ENCODE measurements at regions not wholly inside any gene's neighbourhood (a gene's known extent, or its start where the extent isn't known, plus 50 kb on each side); places are given as distances from the start of the nearest gene placed in this dataset.

DNA sequence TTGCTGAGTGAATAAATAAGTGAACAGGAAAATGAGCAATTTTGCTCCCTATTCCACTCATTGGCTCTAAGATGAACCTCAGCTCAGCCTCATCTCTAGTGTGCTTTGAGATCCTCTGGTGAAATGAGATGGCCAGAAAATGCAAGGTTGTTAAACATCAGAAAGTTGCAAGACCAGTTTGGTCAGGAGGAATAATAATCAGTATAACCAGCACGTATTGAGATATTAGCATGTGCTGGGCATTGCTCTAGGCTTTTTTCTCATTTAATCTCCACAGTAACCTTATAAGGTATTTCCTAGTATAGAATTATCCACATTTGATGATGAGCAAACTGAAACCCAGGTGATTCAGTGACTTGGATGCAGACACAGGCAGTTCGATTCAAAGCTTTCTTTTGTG is 110.5 kb upstream of the PAK3 start:
- RAD21 ChIA-PET (ENCODE audit: unreplicated experiment) = no interaction called here
- no peak for DNase-seq (ENCODE audit: low read depth, low spot score)
- no peak for FAIRE-seq
- Histone ChIP-seq H4K20me1 (ENCODE audit: control insufficient read depth, insufficient read depth) (no peaks in the 10 kb centered on the region), H3K27ac (ENCODE audit: control insufficient read depth, insufficient read depth) (no peak overlapping the region), H3K9ac (ENCODE audit: control insufficient read depth, insufficient read depth, low read length) (no peak overlapping the region), H3K36me3 (ENCODE audit: control insufficient read depth in 2 of 2, insufficient read depth in 2 of 2, low read length in 1 of 2) (no peaks in the 10 kb centered on the region), H3K4me1 (ENCODE audit: control insufficient read depth, insufficient read depth, low read length) (no peaks in the 10 kb centered on the region), H3K4me3 (no peak overlapping the region), H2AFZ (ENCODE audit: control insufficient read depth, low read depth, low read length) (no peak overlapping the region), H3K9me3 (replicated peaks; ENCODE audit: control insufficient read depth, insufficient read depth, low read length) (no peaks in the 10 kb centered on the region), H3K27me3 (replicated peaks in 1 of 2; ENCODE audit: control insufficient read depth in 2 of 2, insufficient read depth in 2 of 2, low read length in 1 of 2) (no peaks in the 10 kb centered on the region), H3K79me2 (ENCODE audit: control insufficient read depth, insufficient read depth, low read length) (no peaks in the 10 kb centered on the region), H3K4me2 (ENCODE audit: control insufficient read depth, insufficient read depth) (no peak overlapping the region)
- no TSS peak for BruUV-seq (replicated peaks)
- 0% methylated on average over 2 of the region's 2 CpGs for WGBS (ENCODE audit: insufficient coverage, insufficient replicate concordance, low lambda C conversion rate, missing lambda C conversion rate)
- TF ChIP-seq NR2C1 (IDR thresholded peaks at IDR 0.05) (no peak), NFYB (IDR thresholded peaks at IDR 0.05; ENCODE audit: insufficient read depth, low read depth, low read length) (no peak), POU2F2 (IDR thresholded peaks at IDR 0.05; ENCODE audit: borderline replicate concordance, low read depth, low read length) (no peak), WRNIP1 (IDR thresholded peaks at IDR 0.05; ENCODE audit: borderline replicate concordance, low read depth, low read length) (no peak), TCF3 (IDR thresholded peaks at IDR 0.05; ENCODE audit: borderline replicate concordance, insufficient read depth, low read depth, low read length) (no peak), MTA3 (IDR thresholded peaks at IDR 0.05; ENCODE audit: borderline replicate concordance, low read length) (no peak), ASH2L (IDR thresholded peaks at IDR 0.05; ENCODE audit: borderline replicate concordance, low read depth) (no peak), MYB (IDR thresholded peaks at IDR 0.05; ENCODE audit: borderline replicate concordance, low read depth, low read length) (no peak)
- in situ Hi-C loops (cut with MboI) (no loop called here), intact Hi-C loops (cut with micrococcal nuclease; ENCODE audit: unreplicated experiment) (no loop called here)
- POLR2A ChIA-PET = no interaction called here
- no peak for ATAC-seq
- SMC1A ChIA-PET (ENCODE audit: uncharacterized antibody, unreplicated experiment) = no interaction called here
- CTCF ChIA-PET = no interaction called here

DNA sequence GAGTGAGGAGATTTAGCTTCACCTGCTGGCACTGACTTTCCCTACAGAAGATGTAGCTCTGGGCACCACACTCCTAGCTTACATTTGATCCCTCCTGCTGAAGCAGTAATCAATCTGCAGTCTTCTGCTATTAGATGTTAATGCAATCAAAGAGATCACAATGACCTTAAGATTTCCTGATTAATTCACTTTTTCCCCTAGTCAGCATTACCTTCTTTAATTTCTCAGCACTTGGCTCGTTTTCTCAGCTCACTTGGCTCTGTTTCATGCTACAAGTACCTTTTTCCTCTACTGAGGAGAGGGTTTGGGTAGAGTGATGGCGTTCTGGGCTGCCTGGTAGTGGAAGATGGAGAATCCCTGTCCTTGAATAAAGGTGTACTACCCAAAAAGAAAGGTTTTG is 113.0 kb upstream of the PAK3 start:
- no TSS peak for BruUV-seq (replicated peaks)
- no peak for DNase-seq (ENCODE audit: low read depth, low spot score)
- intact Hi-C loops (cut with micrococcal nuclease; ENCODE audit: unreplicated experiment) (no loop called here), in situ Hi-C loops (cut with MboI) (no loop called here)
- Histone ChIP-seq H2AFZ (ENCODE audit: control insufficient read depth, low read depth, low read length) (no peak overlapping the region), H3K27me3 (replicated peaks in 1 of 2; ENCODE audit: control insufficient read depth in 2 of 2, insufficient read depth in 2 of 2, low read length in 1 of 2) (no peaks in the 10 kb centered on the region), H3K4me3 (no peak overlapping the region), H3K9ac (ENCODE audit: control insufficient read depth, insufficient read depth, low read length) (no peak overlapping the region), H3K4me1 (ENCODE audit: control insufficient read depth, insufficient read depth, low read length) (no peaks in the 10 kb centered on the region), H3K4me2 (ENCODE audit: control insufficient read depth, insufficient read depth) (no peak overlapping the region), H3K36me3 (ENCODE audit: control insufficient read depth in 2 of 2, insufficient read depth in 2 of 2, low read length in 1 of 2) (no peaks in the 10 kb centered on the region), H3K9me3 (replicated peaks; ENCODE audit: control insufficient read depth, insufficient read depth, low read length) (no peaks in the 10 kb centered on the region), H3K79me2 (ENCODE audit: control insufficient read depth, insufficient read depth, low read length) (no peaks in the 10 kb centered on the region), H3K27ac (ENCODE audit: control insufficient read depth, insufficient read depth) (no peak overlapping the region), H4K20me1 (ENCODE audit: control insufficient read depth, insufficient read depth) (no peaks in the 10 kb centered on the region)
- ChIA-PET SMC1A (ENCODE audit: uncharacterized antibody, unreplicated experiment) (no interaction called here), CTCF (no interaction called here), RAD21 (ENCODE audit: unreplicated experiment) (no interaction called here), POLR2A (no interaction called here)
- no peak for ATAC-seq
- FAIRE-seq = no peak
- WGBS (ENCODE audit: insufficient coverage, insufficient replicate concordance, low lambda C conversion rate, missing lambda C conversion rate) = 3% methylated on average over 2 of the region's 2 CpGs
- TF ChIP-seq TAF1 (IDR thresholded peaks at IDR 0.05; ENCODE audit: borderline replicate concordance, low read depth, low read length) (no peak), FOXM1 (IDR thresholded peaks at IDR 0.05; ENCODE audit: low read depth, low read length) (no peak), STAT3 (IDR thresholded peaks at IDR 0.05; ENCODE audit: low read depth, low read length) (no peak)
- TF ChIP-seq, protein P1, sequence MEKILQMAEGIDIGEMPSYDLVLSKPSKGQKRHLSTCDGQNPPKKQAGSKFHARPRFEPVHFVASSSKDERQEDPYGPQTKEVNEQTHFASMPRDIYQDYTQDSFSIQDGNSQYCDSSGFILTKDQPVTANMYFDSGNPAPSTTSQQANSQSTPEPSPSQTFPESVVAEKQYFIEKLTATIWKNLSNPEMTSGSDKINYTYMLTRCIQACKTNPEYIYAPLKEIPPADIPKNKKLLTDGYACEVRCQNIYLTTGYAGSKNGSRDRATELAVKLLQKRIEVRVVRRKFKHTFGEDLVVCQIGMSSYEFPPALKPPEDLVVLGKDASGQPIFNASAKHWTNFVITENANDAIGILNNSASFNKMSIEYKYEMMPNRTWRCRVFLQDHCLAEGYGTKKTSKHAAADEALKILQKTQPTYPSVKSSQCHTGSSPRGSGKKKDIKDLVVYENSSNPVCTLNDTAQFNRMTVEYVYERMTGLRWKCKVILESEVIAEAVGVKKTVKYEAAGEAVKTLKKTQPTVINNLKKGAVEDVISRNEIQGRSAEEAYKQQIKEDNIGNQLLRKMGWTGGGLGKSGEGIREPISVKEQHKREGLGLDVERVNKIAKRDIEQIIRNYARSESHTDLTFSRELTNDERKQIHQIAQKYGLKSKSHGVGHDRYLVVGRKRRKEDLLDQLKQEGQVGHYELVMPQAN (conservative IDR thresholded peaks at IDR 0.05) = no peak
- TF ChIP-seq, protein P2, sequence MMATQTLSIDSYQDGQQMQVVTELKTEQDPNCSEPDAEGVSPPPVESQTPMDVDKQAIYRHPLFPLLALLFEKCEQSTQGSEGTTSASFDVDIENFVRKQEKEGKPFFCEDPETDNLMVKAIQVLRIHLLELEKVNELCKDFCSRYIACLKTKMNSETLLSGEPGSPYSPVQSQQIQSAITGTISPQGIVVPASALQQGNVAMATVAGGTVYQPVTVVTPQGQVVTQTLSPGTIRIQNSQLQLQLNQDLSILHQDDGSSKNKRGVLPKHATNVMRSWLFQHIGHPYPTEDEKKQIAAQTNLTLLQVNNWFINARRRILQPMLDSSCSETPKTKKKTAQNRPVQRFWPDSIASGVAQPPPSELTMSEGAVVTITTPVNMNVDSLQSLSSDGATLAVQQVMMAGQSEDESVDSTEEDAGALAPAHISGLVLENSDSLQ (IDR thresholded peaks at IDR 0.05) = no peak
- TF ChIP-seq, protein P3, sequence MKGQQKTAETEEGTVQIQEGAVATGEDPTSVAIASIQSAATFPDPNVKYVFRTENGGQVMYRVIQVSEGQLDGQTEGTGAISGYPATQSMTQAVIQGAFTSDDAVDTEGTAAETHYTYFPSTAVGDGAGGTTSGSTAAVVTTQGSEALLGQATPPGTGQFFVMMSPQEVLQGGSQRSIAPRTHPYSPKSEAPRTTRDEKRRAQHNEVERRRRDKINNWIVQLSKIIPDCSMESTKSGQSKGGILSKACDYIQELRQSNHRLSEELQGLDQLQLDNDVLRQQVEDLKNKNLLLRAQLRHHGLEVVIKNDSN (IDR thresholded peaks at IDR 0.05; ENCODE audit: borderline replicate concordance, extremely low read length, insufficient read depth, low read depth, low read length) = no peak
